ENCODE measurements at regions not wholly inside any gene's neighbourhood (a gene's known extent, or its start where the extent isn't known, plus 50 kb on each side); places are given as distances from the start of the nearest gene placed in this dataset.

- no peak overlapping the region for H3K4me3 Mint-ChIP-seq (ENCODE audit: unreplicated experiment)
- no peak overlapping the region for H3K27ac Mint-ChIP-seq (ENCODE audit: unreplicated experiment)
- no peaks in the 10 kb centered on the region for H3K36me3 Mint-ChIP-seq (ENCODE audit: unreplicated experiment)
- H3K27me3 Mint-ChIP-seq (ENCODE audit: unreplicated experiment): peaks cover 4% of the 10 kb centered on the region
- H3K4me1 Mint-ChIP-seq (ENCODE audit: unreplicated experiment): peaks cover 24% of the 10 kb centered on the region
- H3K9me3 Mint-ChIP-seq (ENCODE audit: unreplicated experiment): peaks cover 16% of the 10 kb centered on the region
- no peak for TF ChIP-seq CTCF (IDR thresholded peaks at IDR 0.05)
- no peak for DNase-seq (ENCODE audit: extremely low spot score, unreplicated experiment)
Observed at GRCh38 chr12:43029971-43030370, 440.4 kb upstream of the PRICKLE1 start.

GRCh38 chr12:43028826-43029225 lies 439.3 kb upstream of the PRICKLE1 start:
- H3K36me3 Mint-ChIP-seq (ENCODE audit: unreplicated experiment): no peaks in the 10 kb centered on the region
- no peak overlapping the region for H3K27ac Mint-ChIP-seq (ENCODE audit: unreplicated experiment)
- peaks cover 24% of the 10 kb centered on the region for H3K4me1 Mint-ChIP-seq (ENCODE audit: unreplicated experiment)
- TF ChIP-seq CTCF (IDR thresholded peaks at IDR 0.05): no peak
- no peak for DNase-seq (ENCODE audit: extremely low spot score, unreplicated experiment)
- no peak overlapping the region for H3K4me3 Mint-ChIP-seq (ENCODE audit: unreplicated experiment)
- H3K9me3 Mint-ChIP-seq (ENCODE audit: unreplicated experiment): peaks cover 16% of the 10 kb centered on the region
- no peaks in the 10 kb centered on the region for H3K27me3 Mint-ChIP-seq (ENCODE audit: unreplicated experiment)

GRCh38 chr12:43022838-43023237 lies 433.3 kb upstream of the PRICKLE1 start:
- TF ChIP-seq CTCF (IDR thresholded peaks at IDR 0.05): no peak
- Mint-ChIP-seq H3K27me3 (ENCODE audit: unreplicated experiment) (peaks cover 3% of the 10 kb centered on the region), H3K4me3 (ENCODE audit: unreplicated experiment) (no peak overlapping the region), H3K9me3 (ENCODE audit: unreplicated experiment) (no peaks in the 10 kb centered on the region), H3K27ac (ENCODE audit: unreplicated experiment) (no peak overlapping the region), H3K36me3 (ENCODE audit: unreplicated experiment) (no peaks in the 10 kb centered on the region), H3K4me1 (ENCODE audit: unreplicated experiment) (no peaks in the 10 kb centered on the region)
- no peak for DNase-seq (ENCODE audit: extremely low spot score, unreplicated experiment)

DNA sequence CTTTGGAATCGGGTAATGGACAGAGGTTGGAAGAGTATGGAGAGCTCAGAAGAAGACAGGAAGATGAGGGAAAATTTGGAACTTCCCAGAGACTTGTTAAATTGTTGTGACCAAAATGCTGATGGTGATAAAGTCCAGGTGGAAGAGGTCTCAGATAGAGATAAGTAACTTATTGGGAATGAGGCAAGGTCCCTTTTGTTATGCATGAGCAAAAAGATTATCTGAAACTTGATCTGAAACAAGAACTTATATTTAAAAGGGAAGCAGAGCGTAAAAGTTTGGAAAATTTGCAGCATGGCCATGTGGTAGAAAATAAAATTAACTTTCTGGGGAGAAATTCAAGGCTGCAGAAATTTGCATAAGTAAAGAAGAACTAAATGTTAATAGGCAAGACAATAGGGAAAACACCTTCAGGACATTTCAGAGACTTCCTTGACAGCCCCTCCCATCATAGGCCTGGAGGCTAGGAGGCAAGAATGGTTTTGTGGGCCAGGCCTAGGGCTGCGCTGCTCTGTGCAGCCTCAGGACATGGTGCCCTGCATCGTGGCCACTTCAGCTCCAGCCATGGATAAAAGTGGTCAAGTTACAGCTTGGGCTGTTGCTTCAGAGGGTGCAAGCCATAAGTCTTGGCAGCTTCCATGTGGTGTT lies 425.7 kb upstream of the PRICKLE1 start:
- Mint-ChIP-seq H3K36me3 (ENCODE audit: unreplicated experiment) (no peaks in the 10 kb centered on the region), H3K4me3 (ENCODE audit: unreplicated experiment) (no peak overlapping the region), H3K4me1 (ENCODE audit: unreplicated experiment) (no peaks in the 10 kb centered on the region), H3K9me3 (ENCODE audit: unreplicated experiment) (peaks cover 3% of the 10 kb centered on the region), H3K27me3 (ENCODE audit: unreplicated experiment) (peaks cover 3% of the 10 kb centered on the region), H3K27ac (ENCODE audit: unreplicated experiment) (no peak overlapping the region)
- no peak for TF ChIP-seq CTCF (IDR thresholded peaks at IDR 0.05)
- DNase-seq (ENCODE audit: extremely low spot score, unreplicated experiment): no peak

GRCh38 chr12:43011383-43011926 lies 421.9 kb upstream of the PRICKLE1 start:
- Mint-ChIP-seq H3K27me3 (ENCODE audit: unreplicated experiment) (no peaks in the 10 kb centered on the region), H3K9me3 (ENCODE audit: unreplicated experiment) (peaks cover 1% of the 10 kb centered on the region), H3K4me3 (ENCODE audit: unreplicated experiment) (no peak overlapping the region), H3K36me3 (ENCODE audit: unreplicated experiment) (no peaks in the 10 kb centered on the region), H3K4me1 (ENCODE audit: unreplicated experiment) (peaks cover 4% of the 10 kb centered on the region), H3K27ac (ENCODE audit: unreplicated experiment) (no peak overlapping the region)
- no peak for TF ChIP-seq CTCF (IDR thresholded peaks at IDR 0.05)
- no peak for DNase-seq (ENCODE audit: extremely low spot score, unreplicated experiment)

Data from osteocyte (in vitro differentiated cells).